ENCODE measurements at regions not wholly inside any gene's neighbourhood (a gene's known extent, or its start where the extent isn't known, plus 50 kb on each side); places are given as distances from the start of the nearest gene placed in this dataset.

- TF ChIP-seq, protein P1, sequence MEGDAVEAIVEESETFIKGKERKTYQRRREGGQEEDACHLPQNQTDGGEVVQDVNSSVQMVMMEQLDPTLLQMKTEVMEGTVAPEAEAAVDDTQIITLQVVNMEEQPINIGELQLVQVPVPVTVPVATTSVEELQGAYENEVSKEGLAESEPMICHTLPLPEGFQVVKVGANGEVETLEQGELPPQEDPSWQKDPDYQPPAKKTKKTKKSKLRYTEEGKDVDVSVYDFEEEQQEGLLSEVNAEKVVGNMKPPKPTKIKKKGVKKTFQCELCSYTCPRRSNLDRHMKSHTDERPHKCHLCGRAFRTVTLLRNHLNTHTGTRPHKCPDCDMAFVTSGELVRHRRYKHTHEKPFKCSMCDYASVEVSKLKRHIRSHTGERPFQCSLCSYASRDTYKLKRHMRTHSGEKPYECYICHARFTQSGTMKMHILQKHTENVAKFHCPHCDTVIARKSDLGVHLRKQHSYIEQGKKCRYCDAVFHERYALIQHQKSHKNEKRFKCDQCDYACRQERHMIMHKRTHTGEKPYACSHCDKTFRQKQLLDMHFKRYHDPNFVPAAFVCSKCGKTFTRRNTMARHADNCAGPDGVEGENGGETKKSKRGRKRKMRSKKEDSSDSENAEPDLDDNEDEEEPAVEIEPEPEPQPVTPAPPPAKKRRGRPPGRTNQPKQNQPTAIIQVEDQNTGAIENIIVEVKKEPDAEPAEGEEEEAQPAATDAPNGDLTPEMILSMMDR (IDR thresholded peaks at IDR 0.05), result no peak
- no peak for TF ChIP-seq EZH2 (IDR thresholded peaks at IDR 0.05; ENCODE audit: borderline replicate concordance, insufficient read depth, low read depth, low read length, poor library complexity, severe bottlenecking)
These were observed 109.9 kb downstream of the YIPF5 start for GRCh38 chr5:144060598-144060997.
